Stimulated activated CD8-positive, alpha-beta memory T cell treated with anti-CD3 and anti-CD28 coated beads, Interleukin-2, amount 100 ng/mL, for 48 hours (primary cell): ENCODE measurements at regions not wholly inside any gene's neighbourhood (a gene's known extent, or its start where the extent isn't known, plus 50 kb on each side); places are given as distances from the start of the nearest gene placed in this dataset.
A peak's percentile ranks its signal among the peaks of the same experiment; 100 is the strongest.
"Not testable (repeated sequence)": the region's sequence is repeated elsewhere in the genome, so short reads cannot be mapped to it uniquely, and the experiment has no call there.

Experiments used
- DNase-seq, 2 donors: peaks; one replicate each; pipeline ENCODE4 v3.0.0-alpha.2; 2020; ENCODE audit warnings: low read depth in 2 of 2

DNA sequence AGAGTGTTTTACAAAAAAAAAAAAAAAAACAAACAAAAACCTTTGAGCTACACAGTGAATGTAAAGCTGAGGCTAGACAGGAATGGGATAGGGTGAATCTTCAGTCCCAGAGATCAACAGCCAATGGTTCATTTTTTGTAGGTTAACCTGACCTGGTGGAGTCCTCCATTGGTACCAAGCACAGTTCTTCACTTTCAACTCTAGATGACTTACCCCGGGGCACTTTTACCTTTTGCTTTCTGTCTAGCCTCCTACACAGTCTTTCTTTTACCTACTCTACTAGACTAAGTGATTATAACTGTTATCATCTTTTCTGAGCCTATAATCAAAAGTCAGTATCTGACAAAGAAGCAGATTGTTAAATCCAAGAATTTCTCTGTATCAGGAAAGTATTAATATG is 50.9 kb downstream of the ANXA2R start:
- no peak for DNase-seq

DNA sequence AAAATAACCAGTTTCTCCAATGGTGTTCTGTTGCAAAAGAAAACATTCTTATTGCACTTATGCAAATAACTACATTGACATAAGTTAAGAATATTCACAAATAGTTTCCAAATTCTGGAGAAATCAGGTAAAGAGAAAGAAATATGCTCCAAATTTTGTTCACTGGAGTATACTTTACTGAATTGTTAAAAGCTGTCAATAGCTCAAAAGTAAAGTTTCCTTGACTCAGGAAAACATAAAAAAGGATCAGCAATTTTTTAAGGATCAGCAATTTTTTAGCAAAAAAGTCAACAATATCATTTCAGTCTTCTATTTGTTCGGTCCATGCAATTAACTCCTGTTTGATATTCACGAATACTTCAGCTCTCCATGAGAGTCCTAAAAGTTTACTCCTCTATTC is 51.6 kb downstream of the ANXA2R start:
- no peak for DNase-seq

DNA sequence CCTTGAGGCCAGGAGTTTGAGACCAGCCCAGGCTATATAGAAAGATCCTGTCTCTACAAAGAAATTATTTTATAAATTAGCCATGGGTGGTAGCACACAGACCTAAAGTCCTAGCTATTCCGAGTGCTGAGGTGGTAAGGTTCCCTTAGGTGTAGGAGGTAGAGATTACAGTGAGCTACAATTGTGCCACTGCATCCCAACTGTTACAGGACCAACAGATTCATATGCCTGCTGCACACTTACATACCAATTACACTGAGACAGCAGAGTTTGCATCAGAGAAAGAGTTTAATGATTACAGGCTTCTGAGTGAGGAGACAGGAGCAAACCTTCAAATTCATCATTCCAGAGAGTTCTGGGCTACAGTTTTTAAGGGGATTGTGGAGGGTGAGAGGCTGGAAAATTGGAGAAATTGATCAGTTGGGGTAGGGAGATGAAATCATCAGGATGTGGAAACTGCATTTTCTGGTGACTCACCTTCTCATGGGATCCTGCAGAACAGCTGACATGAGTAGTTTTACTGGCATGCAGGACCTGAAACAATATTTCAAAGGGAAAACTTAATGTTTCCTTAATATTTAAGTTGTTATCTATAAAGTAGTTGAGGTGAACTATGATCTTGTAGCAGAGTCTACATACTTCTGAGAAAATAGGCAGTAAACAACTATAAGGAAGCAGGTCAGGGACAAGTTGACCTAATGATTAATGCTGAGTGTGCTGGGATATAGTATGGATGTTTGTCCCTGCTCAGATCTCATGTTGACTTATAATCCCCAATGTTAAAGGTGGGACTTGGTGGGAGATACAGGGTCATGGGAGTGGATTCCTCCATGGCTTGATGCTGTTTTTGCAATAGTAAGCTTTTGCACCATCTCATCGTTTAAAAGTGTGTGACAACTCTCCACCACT is 54.7 kb downstream of the ANXA2R start:
- DNase-seq: no peak

DNA sequence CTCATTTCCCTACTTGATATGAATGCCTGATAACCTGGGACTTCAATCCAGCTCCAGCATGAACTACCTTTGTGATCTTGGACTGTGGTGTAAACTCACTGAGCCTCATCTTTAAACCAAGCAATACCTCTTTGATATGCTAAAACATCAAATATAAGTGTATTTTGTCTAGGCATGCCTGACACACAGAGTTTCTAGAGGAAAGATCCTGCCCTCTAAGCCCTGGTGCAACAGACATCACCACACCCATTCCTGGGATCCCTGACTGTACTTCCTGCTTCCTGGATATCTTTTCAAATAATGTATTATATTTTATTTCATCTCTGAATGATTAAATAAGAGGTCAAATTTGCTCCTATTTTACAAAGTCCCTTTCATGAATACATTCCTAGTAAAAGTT is 55.8 kb downstream of the ANXA2R start:
- DNase-seq: no peak

DNA sequence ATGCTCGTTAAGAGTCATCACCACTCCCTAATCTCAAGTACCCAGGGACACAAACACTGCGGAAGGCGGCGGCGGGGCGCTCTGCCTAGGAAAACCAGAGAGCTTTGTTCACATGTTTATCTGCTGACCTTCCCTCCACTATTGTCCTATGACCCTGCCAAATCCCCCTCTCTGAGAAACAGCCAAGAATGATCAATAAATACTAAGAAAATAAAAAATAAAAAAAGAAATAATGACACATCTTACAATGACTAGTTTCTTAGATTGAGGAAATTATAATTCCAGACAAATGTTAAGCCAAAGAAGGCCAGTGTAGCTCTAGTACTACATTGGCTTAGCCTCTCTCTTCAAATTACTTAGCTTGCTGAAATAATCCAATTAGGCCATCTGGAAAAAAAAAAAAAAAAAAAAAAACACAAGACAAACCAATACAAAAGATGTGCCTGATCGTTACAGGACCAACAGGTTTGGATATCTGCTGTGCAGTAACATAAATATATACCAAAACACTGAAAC is 58.0 kb downstream of the ANXA2R start:
- no peak for DNase-seq

DNA sequence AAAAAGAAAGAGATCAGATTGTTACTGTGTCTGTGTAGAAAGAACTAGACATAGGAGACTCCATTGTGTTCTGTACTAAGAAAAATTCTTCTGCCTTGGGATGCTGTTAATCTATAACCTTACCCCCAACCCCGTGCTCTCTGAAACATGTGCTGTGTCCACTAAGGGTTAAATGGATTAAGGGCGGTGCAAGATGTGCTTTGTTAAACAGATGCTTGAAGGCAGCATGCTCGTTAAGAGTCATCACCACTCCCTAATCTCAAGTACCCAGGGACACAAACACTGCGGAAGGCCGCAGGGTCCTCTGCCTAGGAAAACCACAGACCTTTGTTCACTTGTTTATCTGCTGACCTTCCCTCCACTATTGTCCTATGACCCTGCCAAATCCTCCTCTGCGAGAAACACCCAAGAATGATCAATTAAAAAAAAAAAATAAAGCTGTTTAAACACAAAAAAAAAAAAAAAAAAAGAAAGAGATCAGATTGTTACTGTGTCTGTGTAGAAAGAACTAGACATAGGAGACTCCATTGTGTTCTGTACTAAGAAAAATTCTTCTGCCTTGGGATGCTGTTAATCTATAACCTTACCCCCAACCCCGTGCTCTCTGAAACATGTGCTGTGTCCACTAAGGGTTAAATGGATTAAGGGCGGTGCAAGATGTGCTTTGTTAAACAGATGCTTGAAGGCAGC is 58.6 kb downstream of the ANXA2R start:
- DNase-seq: not testable (repeated sequence)

DNA sequence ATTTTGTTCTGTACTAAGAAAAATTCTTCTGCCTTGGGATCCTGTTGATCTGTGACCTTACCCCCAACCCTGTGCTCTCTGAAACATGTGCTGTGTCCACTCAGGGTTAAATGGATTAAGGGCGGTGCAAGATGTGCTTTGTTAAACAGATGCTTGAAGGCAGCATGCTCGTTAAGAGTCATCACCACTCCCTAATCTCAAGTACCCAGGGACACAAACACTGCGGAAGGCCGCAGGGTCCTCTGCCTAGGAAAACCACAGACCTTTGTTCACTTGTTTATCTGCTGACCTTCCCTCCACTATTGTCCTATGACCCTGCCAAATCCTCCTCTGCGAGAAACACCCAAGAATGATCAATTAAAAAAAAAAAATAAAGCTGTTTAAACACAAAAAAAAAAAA is 59.1 kb downstream of the ANXA2R start:
- DNase-seq: not testable (repeated sequence)

DNA sequence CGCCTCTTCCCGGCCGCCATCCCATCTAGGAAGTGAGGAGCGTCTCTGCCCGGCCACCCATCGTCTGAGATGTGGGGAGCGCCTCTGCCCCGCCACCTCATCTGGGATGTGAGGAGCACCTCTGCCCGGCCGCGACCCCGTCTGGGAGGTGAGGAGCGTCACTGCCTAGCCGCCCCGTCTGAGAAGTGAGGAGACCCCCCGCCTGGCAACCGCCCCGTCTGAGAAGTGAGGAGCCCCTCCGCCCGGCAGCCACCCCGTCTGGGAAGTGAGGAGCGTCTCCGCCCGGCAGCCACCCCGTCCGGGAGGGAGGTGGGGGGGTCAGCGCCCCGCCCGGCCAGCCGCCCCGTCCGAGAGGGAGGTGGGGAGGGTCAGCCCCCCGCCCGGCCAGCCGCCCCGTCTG is 59.7 kb downstream of the ANXA2R start:
- not testable (repeated sequence) for DNase-seq

DNA sequence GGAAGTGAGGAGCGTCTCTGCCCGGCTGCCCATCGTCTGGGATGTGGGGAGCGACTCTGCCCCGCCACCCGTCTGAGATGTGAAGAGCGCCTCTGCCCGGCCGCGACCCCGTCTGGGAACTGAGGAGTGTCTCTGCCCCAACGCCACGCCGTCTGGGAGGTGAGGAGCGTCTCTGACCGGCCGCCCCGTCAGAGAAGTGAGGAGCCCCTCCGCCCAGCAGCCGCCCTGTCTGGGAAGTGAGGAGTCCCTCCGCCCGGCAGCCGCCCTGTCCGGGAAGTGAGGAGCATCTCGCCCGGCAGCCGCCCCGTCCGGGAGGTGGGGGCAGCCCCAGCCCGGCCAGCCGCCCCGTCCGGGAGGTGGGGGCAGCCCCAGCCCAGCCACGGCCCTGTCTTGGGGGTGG is 60.9 kb downstream of the ANXA2R start:
- not testable (repeated sequence) for DNase-seq

DNA sequence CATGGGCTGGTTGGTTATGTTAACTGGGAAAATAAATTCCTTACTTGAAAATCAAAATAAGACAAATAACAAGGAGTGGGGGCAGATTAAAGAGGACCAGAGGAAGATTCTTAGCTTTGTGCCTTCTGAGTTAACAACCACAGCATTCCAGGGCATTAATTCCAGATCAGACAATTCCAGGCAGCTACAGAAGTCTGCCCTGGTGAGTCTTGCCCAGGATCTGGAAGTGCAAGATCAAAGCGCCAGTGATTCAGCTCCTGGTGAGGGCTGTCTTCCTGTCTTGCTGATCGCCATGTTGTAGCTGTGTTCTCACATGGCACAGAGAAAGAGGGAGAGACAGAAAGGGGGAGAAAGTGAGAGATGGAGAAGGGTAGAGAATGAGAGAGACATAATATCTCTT is 65.6 kb downstream of the ANXA2R start:
- no peak for DNase-seq

DNA sequence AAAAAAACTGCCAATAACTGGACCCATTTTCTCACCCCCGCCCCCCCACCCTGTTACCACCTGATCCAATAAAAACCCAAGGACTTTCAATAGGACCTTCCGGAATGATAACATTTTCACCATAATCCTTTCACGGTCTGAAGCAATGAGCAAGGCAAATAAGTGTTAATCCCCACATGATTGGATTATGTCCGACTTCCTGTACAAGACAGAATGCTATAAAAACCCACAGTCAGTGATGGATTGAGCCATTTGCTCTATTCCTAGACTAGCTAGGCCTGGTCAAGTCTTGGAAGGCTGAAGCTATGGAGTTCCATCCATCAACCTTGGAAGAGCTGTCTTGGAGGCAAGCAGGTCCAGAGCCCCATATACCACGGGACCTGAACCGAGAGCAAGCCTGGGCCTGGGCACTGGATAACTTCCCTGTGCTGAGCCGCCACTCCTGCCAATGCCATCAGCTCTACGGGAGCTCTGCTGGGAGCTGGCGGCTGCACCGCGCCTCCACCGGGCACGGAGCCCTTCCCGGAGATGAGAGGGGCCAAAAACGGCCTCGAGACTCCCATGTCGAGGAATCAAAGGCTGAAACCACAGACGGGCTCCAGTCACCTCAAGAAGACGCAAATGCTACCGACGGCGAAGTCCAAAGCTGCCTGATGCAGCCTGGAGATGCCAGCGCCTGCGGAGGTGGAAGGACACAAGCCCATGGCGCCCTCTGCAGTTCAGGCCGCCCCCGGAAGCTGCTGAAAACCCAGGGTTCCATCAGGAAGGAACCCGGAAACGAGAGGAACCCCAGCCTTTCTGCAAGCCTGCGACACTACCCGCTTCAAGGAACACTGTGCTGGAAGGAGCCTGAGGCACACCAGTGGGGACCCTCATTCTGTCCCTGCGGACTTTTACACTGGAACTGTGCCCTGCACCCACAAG is 69.2 kb downstream of the ANXA2R start:
- no peak for DNase-seq

DNA sequence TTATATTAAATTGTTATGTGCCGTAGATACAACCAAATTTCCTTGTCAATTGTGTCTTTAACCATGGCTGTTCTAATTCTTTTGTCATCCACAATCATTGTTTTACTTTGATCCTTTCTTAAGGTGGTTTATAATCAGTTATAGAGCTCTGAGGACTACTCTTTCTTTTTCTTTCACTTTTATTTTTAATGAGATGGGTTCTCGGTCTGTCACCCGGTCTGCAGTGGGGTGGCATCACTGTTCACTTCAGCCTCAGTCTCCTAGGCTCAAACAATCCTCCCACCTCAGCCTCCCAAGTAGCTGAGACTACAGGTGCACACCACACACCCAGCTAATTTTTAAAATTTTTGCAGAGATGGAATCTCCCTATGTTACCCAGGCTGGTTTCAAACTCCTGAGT is 74.2 kb downstream of the ANXA2R start:
- DNase-seq: no peak

DNA sequence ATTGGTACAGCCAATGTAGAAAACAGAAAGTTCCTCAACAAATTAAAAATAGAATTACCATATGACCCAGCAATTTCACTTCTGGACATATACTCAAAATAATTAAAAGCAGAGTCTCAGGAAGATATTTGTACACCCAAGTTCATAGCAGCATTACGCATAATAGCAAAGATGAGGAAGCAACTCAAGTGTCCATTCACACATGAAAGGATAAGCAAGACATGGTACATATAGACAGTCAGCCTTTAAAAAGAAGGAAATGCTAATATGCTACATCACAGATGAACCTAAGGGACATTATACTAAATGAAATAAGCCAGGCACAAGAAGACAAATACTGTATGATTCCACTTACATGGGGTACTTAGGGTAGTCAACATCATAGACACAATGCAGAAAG is 76.7 kb downstream of the ANXA2R start:
- no peak for DNase-seq

DNA sequence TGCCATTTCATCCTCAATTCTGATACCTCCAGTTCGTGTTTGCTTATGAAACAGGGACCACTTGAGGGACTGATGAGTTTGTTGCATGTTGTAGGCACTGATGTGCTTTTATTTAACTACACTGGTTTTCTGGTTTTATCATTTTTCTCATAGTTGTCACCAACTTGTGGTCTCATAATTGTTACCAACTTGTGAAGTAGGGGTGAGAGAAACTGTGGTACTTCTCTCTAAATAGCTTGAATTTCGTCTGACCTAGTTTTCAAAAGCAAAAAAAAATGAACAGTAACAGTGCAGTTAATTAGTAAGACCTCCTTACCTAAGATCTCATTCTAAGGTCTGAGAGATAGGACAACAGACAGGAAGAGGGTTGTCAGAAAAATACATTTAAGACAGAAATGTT is 78.0 kb downstream of the ANXA2R start:
- no peak for DNase-seq

DNA sequence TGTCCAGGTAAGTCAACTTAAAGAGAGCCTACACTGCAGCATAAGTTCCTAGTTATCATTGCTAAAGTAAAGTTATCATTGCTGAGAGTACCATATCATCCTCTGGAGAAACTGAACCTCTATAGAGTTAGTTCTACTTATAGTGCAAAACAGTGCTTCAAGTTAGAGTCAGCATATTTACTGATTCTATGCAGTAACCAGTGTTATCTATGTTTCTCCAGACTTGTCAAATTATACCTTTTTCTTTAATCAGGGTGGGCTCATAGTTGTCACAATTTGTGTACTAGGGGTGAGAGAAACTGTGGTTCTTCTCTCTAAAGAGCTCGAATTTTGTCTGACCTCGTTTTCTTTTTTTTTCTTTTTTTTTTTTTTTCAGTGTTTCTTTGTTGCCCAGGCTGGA is 79.6 kb downstream of the ANXA2R start:
- DNase-seq: no peak

DNA sequence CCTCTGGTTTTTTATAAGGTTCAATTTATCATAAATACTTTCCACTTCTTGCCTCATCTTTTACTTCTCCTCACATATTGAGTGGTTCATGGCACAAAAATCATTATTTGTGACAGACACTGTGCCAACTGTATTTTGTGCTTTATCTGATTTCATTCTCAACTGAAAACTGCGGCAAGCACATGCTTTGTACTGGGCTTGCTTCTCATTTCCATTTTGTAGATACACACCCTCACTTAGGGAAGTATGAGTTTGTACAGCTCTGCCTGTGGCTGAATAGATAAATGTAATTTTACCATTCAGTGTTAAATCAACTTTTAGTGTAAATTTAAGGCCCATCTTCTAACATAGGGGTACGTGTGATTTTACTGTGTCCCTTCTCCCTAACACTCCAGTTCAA is 83.6 kb downstream of the ANXA2R start:
- no peak for DNase-seq

DNA sequence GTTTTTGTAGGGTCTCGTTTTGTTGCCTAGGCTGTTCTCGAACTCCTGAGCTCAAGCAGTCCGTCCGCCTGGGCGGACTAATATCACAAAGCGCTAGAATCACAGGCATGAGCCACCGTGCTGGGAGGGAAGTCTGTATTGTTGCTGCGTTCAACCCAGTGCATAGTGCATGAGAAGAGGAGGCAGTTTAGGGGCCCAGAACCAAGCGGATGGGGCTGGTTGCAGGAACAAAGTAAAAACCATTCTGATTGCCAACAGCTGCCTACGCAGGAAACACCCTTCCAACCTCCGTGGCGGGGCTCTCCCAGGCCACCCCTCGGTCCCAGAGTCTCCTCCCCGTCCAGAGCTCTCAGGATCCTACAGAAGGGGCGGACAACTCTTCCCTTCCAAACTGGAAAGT is 87.1 kb downstream of the ANXA2R start:
- DNase-seq: no peak

DNA sequence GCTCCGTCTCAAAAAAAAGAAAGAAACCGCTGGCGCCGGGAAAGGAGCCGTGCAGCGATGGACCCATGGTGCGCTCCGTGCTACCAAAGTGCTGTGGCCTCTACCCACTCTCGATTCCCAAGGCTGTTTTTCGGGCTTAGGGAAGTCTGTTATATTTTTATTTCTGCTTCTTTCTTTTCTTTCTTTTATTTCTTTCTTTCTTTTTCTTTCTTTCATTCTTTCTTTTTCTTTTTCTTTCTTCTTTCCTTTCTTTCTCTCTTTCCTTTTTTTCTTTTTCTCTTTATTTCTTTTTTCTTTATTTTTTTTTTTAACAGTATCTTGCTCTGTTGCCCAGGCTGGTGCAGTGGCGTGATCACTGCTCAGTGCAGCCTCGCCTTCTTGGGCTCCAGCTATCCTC is 87.5 kb downstream of the ANXA2R start:
- DNase-seq: no peak

DNA sequence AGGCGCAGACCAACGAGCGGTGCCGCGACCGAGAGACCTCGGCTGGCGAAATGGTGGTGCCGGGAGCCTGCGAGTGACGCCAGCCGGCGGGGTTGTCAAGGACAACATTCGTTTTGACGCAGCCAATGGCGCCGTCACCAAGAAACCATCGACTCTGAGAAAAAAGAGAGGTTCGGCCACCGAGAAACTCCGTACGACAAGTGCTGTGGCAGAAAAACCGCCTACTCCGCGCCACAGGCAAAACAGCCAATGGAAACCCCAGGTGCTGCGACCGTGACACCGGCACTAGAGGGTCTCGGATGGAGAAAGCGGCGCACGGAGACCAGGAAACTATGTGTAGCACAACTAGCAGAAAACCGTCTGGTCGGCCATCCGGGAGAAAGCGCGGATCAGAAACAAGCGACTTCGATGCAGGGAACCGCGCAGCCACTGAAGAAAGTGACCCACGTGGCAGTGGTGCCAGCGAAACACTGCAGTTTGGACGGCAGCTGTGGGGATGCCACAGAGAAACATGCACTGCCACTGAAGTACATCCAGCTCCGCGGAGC is 88.8 kb downstream of the ANXA2R start:
- peak; percentile 60 to 74 for DNase-seq

DNA sequence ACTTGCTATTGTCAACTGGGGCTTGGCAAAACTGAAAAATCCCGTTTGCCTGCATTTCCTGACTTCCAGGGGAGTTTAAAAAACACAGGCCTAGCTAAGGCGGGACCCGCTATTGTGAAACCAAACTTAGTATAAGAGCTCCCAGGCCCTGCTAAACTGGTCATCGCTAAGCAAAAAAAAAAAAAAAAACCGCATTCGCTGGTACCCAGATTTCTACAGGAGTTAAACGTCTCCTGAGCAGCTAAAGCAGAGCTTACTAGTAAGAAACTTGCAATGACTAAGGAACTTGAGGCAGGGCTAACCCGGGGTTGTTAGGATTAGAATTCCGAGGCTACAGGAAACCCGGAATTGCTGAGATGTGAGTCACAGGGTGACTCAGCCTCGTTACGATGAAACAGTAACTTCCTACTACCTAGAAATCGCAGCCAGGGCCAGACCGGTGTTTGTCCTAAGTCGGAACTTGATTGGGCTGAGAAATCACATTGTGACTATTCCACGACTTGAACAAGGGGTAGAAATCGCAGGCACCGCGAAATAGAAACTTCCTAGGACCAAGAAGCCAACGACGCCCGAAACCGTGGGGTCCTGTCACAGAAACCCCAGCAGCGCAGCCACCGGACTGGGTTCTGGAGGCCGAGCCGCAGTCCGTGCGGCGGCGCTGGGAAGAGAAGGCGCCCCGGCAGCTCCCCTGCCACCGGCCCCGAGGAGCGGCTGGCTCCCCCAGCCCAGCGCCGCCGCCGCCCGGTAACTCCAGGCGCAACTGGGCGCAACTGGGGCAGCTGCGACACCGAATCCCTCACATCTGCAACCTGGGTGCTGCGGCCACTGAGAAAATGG is 89.4 kb downstream of the ANXA2R start:
- peak; percentile 42 to 54 for DNase-seq

DNA sequence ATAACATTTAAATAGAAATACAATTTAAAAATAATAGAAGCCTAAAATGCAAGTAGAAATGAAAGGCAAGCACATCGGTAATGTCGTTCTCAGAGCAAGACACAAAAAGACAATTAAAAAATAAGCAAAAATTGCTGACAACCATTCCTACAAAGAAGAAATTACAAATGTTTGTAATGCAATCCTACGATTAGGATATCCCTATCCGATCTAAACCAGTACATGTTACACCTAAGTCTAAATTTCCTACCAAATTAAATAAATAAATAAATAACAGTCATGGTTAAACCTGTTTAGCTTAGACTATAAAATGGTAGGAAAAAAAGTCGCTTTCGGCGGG is 90.0 kb downstream of the ANXA2R start:
- no peak for DNase-seq
